Lower leg skin (tissue), 3 donors: ENCODE measurements at regions not wholly inside any gene's neighbourhood (a gene's known extent, or its start where the extent isn't known, plus 50 kb on each side); places are given as distances from the start of the nearest gene placed in this dataset.

ENCODE experiments used
- POLR2A ChIP-seq, 2 donors: fragments of 450-650 bp; IDR thresholded peaks; one replicate each; pipeline ENCODE4 v1.6.1; 2016 to 2017; ENCODE audit warnings: antibody characterized with exemption in 2 of 2, mild to moderate bottlenecking in 1 of 2, moderate library complexity in 1 of 2
- TF ChIP-seq, protein P1 (sequence below), 3 donors: fragments of 450-650 bp; IDR thresholded peaks; one replicate each; pipeline ENCODE4 v1.5.1; 2016; ENCODE audit warnings: antibody characterized with exemption in 3 of 3, mild to moderate bottlenecking in 3 of 3, moderate library complexity in 2 of 3

DNA sequence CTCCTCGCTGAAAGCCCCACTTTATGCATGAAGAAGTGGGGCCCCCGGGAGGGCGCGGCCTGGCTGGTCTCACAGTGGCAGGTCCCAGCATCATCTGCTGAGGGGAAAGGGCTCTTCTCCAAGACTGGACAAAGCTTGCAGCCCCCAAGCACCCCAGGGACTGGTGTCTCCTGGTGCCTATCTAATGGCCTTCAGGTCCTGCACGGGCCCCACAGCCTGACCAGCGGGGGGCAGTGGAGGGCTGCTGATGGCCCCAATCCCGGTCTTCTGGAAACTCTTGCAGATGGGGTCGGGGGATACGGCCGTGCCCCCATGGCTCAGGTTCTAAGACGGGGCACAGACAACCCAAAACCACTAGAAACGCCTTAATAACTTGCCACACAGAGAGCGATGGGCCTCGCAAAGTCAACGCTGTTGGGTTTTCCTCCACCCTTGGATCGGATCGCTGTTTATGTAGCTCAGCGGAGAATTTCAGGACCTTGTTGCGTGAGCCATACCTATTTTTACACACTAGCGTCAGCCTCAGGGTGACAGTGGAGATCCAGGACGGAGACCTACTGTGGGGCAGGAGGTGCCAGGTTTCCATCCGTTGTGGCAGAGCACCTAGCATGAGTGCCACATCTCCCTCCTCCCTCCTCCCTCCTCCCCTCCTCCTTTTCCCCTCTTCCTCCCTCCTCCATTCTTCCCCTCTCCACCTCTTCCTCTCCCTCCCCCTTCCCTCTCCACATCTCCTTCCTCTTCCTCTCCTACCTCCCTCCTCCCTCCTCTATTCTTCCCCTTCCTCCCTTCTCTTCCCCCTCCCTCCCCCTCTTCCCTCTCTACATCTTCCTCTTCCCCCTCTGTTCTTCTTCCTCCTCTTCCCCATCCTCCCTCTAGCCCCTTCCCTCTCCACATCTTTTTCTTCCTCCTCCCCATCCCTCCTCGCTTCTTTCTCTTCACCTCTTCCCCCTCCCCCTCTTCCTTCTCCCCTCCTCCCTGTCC, 79.3 kb upstream of the ALDH1L1 start:
- no peak for TF ChIP-seq POLR2A (IDR thresholded peaks at IDR 0.05)
- TF ChIP-seq, protein P1, sequence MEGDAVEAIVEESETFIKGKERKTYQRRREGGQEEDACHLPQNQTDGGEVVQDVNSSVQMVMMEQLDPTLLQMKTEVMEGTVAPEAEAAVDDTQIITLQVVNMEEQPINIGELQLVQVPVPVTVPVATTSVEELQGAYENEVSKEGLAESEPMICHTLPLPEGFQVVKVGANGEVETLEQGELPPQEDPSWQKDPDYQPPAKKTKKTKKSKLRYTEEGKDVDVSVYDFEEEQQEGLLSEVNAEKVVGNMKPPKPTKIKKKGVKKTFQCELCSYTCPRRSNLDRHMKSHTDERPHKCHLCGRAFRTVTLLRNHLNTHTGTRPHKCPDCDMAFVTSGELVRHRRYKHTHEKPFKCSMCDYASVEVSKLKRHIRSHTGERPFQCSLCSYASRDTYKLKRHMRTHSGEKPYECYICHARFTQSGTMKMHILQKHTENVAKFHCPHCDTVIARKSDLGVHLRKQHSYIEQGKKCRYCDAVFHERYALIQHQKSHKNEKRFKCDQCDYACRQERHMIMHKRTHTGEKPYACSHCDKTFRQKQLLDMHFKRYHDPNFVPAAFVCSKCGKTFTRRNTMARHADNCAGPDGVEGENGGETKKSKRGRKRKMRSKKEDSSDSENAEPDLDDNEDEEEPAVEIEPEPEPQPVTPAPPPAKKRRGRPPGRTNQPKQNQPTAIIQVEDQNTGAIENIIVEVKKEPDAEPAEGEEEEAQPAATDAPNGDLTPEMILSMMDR (IDR thresholded peaks at IDR 0.05), result no peak
